SU-DHL-6 (cell line): ENCODE measurements at regions not wholly inside any gene's neighbourhood (a gene's known extent, or its start where the extent isn't known, plus 50 kb on each side); places are given as distances from the start of the nearest gene placed in this dataset.

Experiments
- H2AFZ ChIP-seq: fragments of 200-600 bp; sonication (generic); 2 replicates; pipeline ENCODE4 v1.6.1; 2014; ENCODE audit warnings: low read depth, mild to moderate bottlenecking, moderate library complexity, mixed read lengths, antibody characterized with exemption, low read length; ENCODE audit not compliant: severe bottlenecking
- H3F3A ChIP-seq: fragments of 200-600 bp; shearing (Covaris generic); 2 replicates; pipeline ENCODE4 v1.6.0; 2016; ENCODE audit warnings: antibody characterized with exemption, mild to moderate bottlenecking; ENCODE audit not compliant: insufficient read depth
- H3K27ac ChIP-seq: fragments of 200-600 bp; sonication (generic); 2 replicates; pipeline ENCODE4 v1.5.1; 2016; ENCODE audit warnings: low read depth, mild to moderate bottlenecking, low read length, moderate library complexity, mixed read lengths
- H3K27me3 ChIP-seq: fragments of 200-600 bp; sonication (generic), shearing (Covaris generic); 2 replicates; pipeline ENCODE4 v1.6.0; 2014; ENCODE audit warnings: mild to moderate bottlenecking, low read length
- H3K36me3 ChIP-seq: fragments of 200-600 bp; sonication (generic); 2 replicates; pipeline ENCODE4 v1.6.1; 2014; ENCODE audit warnings: mild to moderate bottlenecking, low read length, mixed read lengths
- H3K4me2 ChIP-seq: fragments of 300-600, 200-600 bp; shearing (Covaris generic), sonication (generic); 2 replicates; pipeline ENCODE4 v1.6.0; 2014; ENCODE audit warnings: low read length, low read depth, mild to moderate bottlenecking; ENCODE audit not compliant: poor library complexity, severe bottlenecking
- H3K4me3 ChIP-seq: fragments of 200-600 bp; sonication (generic); 2 replicates; pipeline ENCODE4 v1.5.1; 2014; ENCODE audit warnings: antibody characterized with exemption, low read length, mild to moderate bottlenecking, mixed read lengths; ENCODE audit not compliant: insufficient read depth, poor library complexity, severe bottlenecking
- H3K79me2 ChIP-seq: fragments of 200-600 bp; sonication (generic); 2 replicates; pipeline ENCODE4 v1.6.1; 2014; ENCODE audit warnings: mild to moderate bottlenecking, low read length, moderate library complexity; ENCODE audit not compliant: insufficient read depth
- H3K9ac ChIP-seq: fragments of 200-600 bp; sonication (generic); 2 replicates; pipeline ENCODE4 v1.7.0; 2014; ENCODE audit warnings: mild to moderate bottlenecking, low read length
- H3K9me2 ChIP-seq: fragments of 200-600 bp; sonication (generic); replicated peaks from 2 replicates; pipeline ENCODE4 v1.6.1; 2014; ENCODE audit warnings: low read length; ENCODE audit not compliant: insufficient read depth
- H3K9me3 ChIP-seq: fragments of 200-600 bp; sonication (generic); 2 replicates; pipeline ENCODE4 v1.6.1; 2014; ENCODE audit warnings: low read length, mixed read lengths; ENCODE audit not compliant: insufficient read depth
- H4K20me1 ChIP-seq: fragments of 200-600 bp; sonication (generic); 2 replicates; pipeline ENCODE4 v1.6.1; 2014; ENCODE audit warnings: low read depth, mild to moderate bottlenecking, antibody characterized with exemption, low read length, moderate library complexity, mixed read lengths
- EZH2phosphoT487 ChIP-seq: fragments of 200-600 bp; sonication (generic), shearing (Covaris generic); conservative IDR thresholded peaks from 2 replicates; pipeline ENCODE4 v1.6.1; 2018; ENCODE audit warnings: mild to moderate bottlenecking, antibody characterized with exemption, low read length, moderate library complexity, mixed read lengths
- TF ChIP-seq, protein P1 (sequence below): fragments of 200-600 bp; sonication (generic); IDR thresholded peaks from one replicate; pipeline ENCODE4 v1.5.1; 2017; ENCODE audit warnings: antibody characterized with exemption, mild to moderate bottlenecking, low read length, moderate library complexity; ENCODE audit not compliant: insufficient read depth, poor library complexity, severe bottlenecking

DNA sequence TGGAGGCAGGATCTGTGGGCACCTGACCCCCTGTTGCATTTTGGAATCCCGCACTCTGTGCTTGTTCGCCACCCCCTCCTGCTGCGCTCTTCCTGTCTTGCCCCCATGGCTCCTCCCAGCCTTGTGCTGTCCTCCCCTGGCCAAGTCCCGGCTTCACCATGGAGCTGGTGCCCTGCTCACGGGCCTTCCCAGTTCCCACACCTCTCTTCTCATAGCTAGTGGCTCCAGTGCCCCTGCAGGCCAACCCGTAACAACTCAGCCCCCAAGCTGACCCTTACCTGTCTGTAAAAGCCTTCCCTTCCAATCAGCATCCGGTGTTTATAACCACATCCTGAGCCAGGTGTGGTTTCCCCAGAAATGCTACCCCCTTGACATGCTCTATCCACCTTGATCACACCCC is 407.7 kb upstream of the C2CD4B start:
- no peak overlapping the region for H2AFZ ChIP-seq
- H3K9me3 ChIP-seq: no peaks in the 10 kb centered on the region
- H3K4me2 ChIP-seq: no peak overlapping the region

GRCh38 chr15:62573876-62574275 is 408.8 kb upstream of the C2CD4B start:
- Histone ChIP-seq H2AFZ (no peak overlapping the region), H4K20me1 (no peaks in the 10 kb centered on the region), H3K9ac (no peak overlapping the region), H3K27ac (no peak overlapping the region), H3K36me3 (no peaks in the 10 kb centered on the region), H3K9me2 (no peaks in the 10 kb centered on the region), H3K4me3 (no peak overlapping the region), H3K4me2 (no peak overlapping the region), H3K27me3 (no peaks in the 10 kb centered on the region), H3K9me3 (no peaks in the 10 kb centered on the region), H3K79me2 (no peaks in the 10 kb centered on the region), H3F3A (no peaks in the 10 kb centered on the region)
- TF ChIP-seq, protein P1, sequence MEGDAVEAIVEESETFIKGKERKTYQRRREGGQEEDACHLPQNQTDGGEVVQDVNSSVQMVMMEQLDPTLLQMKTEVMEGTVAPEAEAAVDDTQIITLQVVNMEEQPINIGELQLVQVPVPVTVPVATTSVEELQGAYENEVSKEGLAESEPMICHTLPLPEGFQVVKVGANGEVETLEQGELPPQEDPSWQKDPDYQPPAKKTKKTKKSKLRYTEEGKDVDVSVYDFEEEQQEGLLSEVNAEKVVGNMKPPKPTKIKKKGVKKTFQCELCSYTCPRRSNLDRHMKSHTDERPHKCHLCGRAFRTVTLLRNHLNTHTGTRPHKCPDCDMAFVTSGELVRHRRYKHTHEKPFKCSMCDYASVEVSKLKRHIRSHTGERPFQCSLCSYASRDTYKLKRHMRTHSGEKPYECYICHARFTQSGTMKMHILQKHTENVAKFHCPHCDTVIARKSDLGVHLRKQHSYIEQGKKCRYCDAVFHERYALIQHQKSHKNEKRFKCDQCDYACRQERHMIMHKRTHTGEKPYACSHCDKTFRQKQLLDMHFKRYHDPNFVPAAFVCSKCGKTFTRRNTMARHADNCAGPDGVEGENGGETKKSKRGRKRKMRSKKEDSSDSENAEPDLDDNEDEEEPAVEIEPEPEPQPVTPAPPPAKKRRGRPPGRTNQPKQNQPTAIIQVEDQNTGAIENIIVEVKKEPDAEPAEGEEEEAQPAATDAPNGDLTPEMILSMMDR: no peak
- TF ChIP-seq EZH2phosphoT487: no peak

More for the DNA sequence above, 407.7 kb upstream of the C2CD4B start:
- Histone ChIP-seq H3F3A (no peaks in the 10 kb centered on the region), H3K4me3 (no peak overlapping the region), H3K9me2 (no peaks in the 10 kb centered on the region), H3K9ac (no peak overlapping the region), H4K20me1 (no peaks in the 10 kb centered on the region), H3K27me3 (no peaks in the 10 kb centered on the region), H3K79me2 (no peaks in the 10 kb centered on the region), H3K36me3 (no peaks in the 10 kb centered on the region), H3K27ac (no peak overlapping the region)
- TF ChIP-seq, protein P1: no peak
- no peak for TF ChIP-seq EZH2phosphoT487

GRCh38 chr15:62578546-62578945 is 413.5 kb upstream of the C2CD4B start:
- H3K36me3 ChIP-seq: no peaks in the 10 kb centered on the region
- H3K9ac ChIP-seq: no peak overlapping the region
- H3K4me2 ChIP-seq: no peak overlapping the region
- H3K79me2 ChIP-seq: no peaks in the 10 kb centered on the region
- no peaks in the 10 kb centered on the region for H3F3A ChIP-seq
- H3K9me2 ChIP-seq: no peaks in the 10 kb centered on the region
- no peaks in the 10 kb centered on the region for H4K20me1 ChIP-seq
- no peak overlapping the region for H2AFZ ChIP-seq
- no peaks in the 10 kb centered on the region for H3K9me3 ChIP-seq
- no peaks in the 10 kb centered on the region for H3K27me3 ChIP-seq
- no peak overlapping the region for H3K27ac ChIP-seq
- no peak overlapping the region for H3K4me3 ChIP-seq
- TF ChIP-seq, protein P1: no peak
- TF ChIP-seq EZH2phosphoT487: no peak

GRCh38 chr15:62578960-62579359 is 413.9 kb upstream of the C2CD4B start:
- H3F3A ChIP-seq: no peaks in the 10 kb centered on the region
- H4K20me1 ChIP-seq: no peaks in the 10 kb centered on the region
- no peaks in the 10 kb centered on the region for H3K9me3 ChIP-seq
- no peaks in the 10 kb centered on the region for H3K36me3 ChIP-seq
- H3K9me2 ChIP-seq: no peaks in the 10 kb centered on the region
- H3K9ac ChIP-seq: no peak overlapping the region
- H3K79me2 ChIP-seq: no peaks in the 10 kb centered on the region
- no peak overlapping the region for H3K27ac ChIP-seq
- no peak overlapping the region for H2AFZ ChIP-seq
- no peak overlapping the region for H3K4me2 ChIP-seq
- no peaks in the 10 kb centered on the region for H3K27me3 ChIP-seq
- H3K4me3 ChIP-seq: no peak overlapping the region
- TF ChIP-seq EZH2phosphoT487: no peak
